Neural progenitor cell (in vitro differentiated cells): ENCODE measurements at regions not wholly inside any gene's neighbourhood (a gene's known extent, or its start where the extent isn't known, plus 50 kb on each side); places are given as distances from the start of the nearest gene placed in this dataset.

Source experiments
- CTCF ChIP-seq: fragments of 200-600 bp; sonication (generic); IDR thresholded peaks from 2 replicates; pipeline ENCODE4 v1.5.1; 2017; ENCODE audit warnings: antibody characterized with exemption, mild to moderate bottlenecking
- EZH2 ChIP-seq: fragments of 200-600 bp; sonication (generic); IDR thresholded peaks from 2 replicates; pipeline ENCODE4 v1.6.1; 2017; ENCODE audit warnings: antibody characterized with exemption, mild to moderate bottlenecking, moderate library complexity

GRCh38 chr1:67939186-67939743 is 106.0 kb upstream of the GNG12 start:
- no peak for TF ChIP-seq CTCF
- no peak for TF ChIP-seq EZH2
